Liver (tissue), 3 donors: ENCODE measurements at regions not wholly inside any gene's neighbourhood (a gene's known extent, or its start where the extent isn't known, plus 50 kb on each side); places are given as distances from the start of the nearest gene placed in this dataset.

ENCODE experiments used
- ATF3 ChIP-seq: IDR thresholded peaks from 2 replicates; pipeline ENCODE4 v1.6.1; 2016; ENCODE audit warnings: antibody characterized with exemption
- CTCF ChIP-seq: fragments of 150-350 bp; IDR thresholded peaks from 2 replicates; pipeline ENCODE4 v1.5.1; 2017; ENCODE audit warnings: improper control_type of control experiment, low read depth, low read length; ENCODE audit not compliant: missing input control
- EGR1 ChIP-seq, 2 donors: IDR thresholded peaks; 2 replicates each; pipeline ENCODE4 v1.6.1; 2016 to 2018; ENCODE audit warnings: antibody characterized with exemption in 2 of 2, low read depth in 2 of 2
- JUND ChIP-seq, 2 donors: IDR thresholded peaks; 2 replicates each; pipeline ENCODE4 v1.6.1; 2016; ENCODE audit warnings: antibody characterized with exemption in 2 of 2
- REST ChIP-seq: IDR thresholded peaks from 2 replicates; pipeline ENCODE4 v1.6.1; 2016; ENCODE audit warnings: antibody characterized with exemption, mild to moderate bottlenecking
- RXRA ChIP-seq, 2 donors: IDR thresholded peaks; 2 replicates each; pipeline ENCODE4 v1.6.1; 2017 to 2018; ENCODE audit warnings: antibody characterized with exemption in 2 of 2, mild to moderate bottlenecking in 1 of 2
- SP1 ChIP-seq: IDR thresholded peaks from 2 replicates; pipeline ENCODE4 v1.6.1; 2018; ENCODE audit warnings: antibody characterized with exemption, mild to moderate bottlenecking
- TAF1 ChIP-seq: conservative IDR thresholded peaks from 2 replicates; pipeline ENCODE4 v1.6.1; 2016; ENCODE audit warnings: antibody characterized with exemption, mild to moderate bottlenecking
- YY1 ChIP-seq: IDR thresholded peaks from 2 replicates; pipeline ENCODE4 v1.6.1; 2016; ENCODE audit warnings: antibody characterized with exemption, mild to moderate bottlenecking
- TF ChIP-seq, protein P1 (sequence below): IDR thresholded peaks from 2 replicates; pipeline ENCODE4 v1.6.1; 2016; ENCODE audit warnings: antibody characterized with exemption
- TF ChIP-seq, protein P2 (sequence below): IDR thresholded peaks from 2 replicates; pipeline ENCODE4 v1.6.1; 2016; ENCODE audit warnings: antibody characterized with exemption
- donor health status: healthy.
- donor health status: healthy.

DNA sequence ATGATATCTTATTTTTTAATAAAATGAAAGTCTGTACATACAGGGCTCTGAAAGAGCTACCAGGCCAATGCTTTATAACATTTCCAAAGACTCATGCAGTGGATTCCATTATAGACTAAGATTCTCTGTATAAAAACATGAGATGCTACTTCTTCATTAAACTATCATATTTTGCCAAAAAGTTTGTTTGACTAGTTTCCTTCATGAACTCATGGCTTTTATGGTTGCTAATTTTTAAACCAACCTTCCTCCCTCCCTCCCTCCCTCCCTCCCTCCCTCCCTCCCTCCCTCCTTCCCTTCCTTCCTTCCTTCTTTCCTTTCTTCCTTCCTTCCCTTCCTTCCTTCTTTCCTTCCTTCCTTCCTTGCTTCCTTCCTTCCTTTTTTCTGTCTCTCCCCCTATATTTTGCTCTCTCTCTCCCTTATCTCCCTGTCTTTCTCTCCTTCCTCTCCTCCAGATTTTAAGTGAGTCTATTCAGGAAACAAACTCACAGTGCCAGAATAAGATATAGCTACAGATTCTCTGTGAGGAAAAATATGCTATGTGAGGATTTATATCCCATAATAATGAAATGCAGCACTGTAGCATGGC lies 961.5 kb upstream of the ZEB2 start:
- TF ChIP-seq CTCF (no peak), YY1 (no peak), ATF3 (no peak), REST (no peak), RXRA (IDR thresholded peaks at IDR 0.05) (no peak), SP1 (no peak), JUND (IDR thresholded peaks at IDR 0.05) (no peak), TAF1 (no peak), EGR1 (IDR thresholded peaks at IDR 0.05; ENCODE audit: low read depth in 2 of 2) (no peak)
- TF ChIP-seq, protein P1, sequence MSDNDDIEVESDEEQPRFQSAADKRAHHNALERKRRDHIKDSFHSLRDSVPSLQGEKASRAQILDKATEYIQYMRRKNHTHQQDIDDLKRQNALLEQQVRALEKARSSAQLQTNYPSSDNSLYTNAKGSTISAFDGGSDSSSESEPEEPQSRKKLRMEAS, result no peak
- TF ChIP-seq, protein P2, sequence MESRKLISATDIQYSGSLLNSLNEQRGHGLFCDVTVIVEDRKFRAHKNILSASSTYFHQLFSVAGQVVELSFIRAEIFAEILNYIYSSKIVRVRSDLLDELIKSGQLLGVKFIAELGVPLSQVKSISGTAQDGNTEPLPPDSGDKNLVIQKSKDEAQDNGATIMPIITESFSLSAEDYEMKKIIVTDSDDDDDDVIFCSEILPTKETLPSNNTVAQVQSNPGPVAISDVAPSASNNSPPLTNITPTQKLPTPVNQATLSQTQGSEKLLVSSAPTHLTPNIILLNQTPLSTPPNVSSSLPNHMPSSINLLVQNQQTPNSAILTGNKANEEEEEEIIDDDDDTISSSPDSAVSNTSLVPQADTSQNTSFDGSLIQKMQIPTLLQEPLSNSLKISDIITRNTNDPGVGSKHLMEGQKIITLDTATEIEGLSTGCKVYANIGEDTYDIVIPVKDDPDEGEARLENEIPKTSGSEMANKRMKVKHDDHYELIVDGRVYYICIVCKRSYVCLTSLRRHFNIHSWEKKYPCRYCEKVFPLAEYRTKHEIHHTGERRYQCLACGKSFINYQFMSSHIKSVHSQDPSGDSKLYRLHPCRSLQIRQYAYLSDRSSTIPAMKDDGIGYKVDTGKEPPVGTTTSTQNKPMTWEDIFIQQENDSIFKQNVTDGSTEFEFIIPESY, result no peak
